Astrocyte (in vitro differentiated cells and primary cell): ENCODE measurements at regions not wholly inside any gene's neighbourhood (a gene's known extent, or its start where the extent isn't known, plus 50 kb on each side); places are given as distances from the start of the nearest gene placed in this dataset.

ENCODE experiments used
- EZH2 ChIP-seq: IDR thresholded peaks from 2 replicates; pipeline ENCODE4 v1.6.1; 2012; ENCODE audit warnings: mild to moderate bottlenecking, low read length, inconsistent platforms; ENCODE audit not compliant: insufficient read depth
- TF ChIP-seq, protein P1 (sequence below): IDR thresholded peaks from 2 replicates; pipeline ENCODE4 v1.5.1; 2011; ENCODE audit warnings: low read depth, mild to moderate bottlenecking, inconsistent platforms, low read length, moderate library complexity; ENCODE audit not compliant: insufficient read depth

DNA sequence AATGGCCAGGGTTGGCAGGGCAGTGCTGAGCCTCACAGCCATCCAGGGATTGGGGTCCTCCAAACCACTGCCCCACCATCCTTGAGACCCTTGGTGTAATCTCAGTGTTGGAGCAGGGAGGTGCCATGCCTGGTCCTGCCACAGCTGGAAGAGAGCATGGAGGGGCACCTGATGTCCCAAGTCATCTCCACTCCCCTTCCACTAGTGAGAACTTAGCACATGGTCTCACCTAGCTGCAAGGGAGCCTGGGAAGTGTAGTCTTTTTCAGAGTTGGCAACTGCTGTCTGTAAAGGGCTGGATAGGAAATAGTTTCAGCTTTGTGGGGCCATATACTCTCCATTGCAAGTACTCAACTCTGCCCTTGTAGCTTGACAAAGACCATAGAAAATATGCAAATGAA, 238.7 kb downstream of the RPS24 start:
- TF ChIP-seq EZH2: no peak
- TF ChIP-seq, protein P1, sequence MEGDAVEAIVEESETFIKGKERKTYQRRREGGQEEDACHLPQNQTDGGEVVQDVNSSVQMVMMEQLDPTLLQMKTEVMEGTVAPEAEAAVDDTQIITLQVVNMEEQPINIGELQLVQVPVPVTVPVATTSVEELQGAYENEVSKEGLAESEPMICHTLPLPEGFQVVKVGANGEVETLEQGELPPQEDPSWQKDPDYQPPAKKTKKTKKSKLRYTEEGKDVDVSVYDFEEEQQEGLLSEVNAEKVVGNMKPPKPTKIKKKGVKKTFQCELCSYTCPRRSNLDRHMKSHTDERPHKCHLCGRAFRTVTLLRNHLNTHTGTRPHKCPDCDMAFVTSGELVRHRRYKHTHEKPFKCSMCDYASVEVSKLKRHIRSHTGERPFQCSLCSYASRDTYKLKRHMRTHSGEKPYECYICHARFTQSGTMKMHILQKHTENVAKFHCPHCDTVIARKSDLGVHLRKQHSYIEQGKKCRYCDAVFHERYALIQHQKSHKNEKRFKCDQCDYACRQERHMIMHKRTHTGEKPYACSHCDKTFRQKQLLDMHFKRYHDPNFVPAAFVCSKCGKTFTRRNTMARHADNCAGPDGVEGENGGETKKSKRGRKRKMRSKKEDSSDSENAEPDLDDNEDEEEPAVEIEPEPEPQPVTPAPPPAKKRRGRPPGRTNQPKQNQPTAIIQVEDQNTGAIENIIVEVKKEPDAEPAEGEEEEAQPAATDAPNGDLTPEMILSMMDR: no peak
